ENCODE measurements at regions not wholly inside any gene's neighbourhood (a gene's known extent, or its start where the extent isn't known, plus 50 kb on each side); places are given as distances from the start of the nearest gene placed in this dataset.

GRCh38 chr5:58224661-58225060 lies 235.2 kb downstream of the PLK2 start:
- TF ChIP-seq, protein P1, sequence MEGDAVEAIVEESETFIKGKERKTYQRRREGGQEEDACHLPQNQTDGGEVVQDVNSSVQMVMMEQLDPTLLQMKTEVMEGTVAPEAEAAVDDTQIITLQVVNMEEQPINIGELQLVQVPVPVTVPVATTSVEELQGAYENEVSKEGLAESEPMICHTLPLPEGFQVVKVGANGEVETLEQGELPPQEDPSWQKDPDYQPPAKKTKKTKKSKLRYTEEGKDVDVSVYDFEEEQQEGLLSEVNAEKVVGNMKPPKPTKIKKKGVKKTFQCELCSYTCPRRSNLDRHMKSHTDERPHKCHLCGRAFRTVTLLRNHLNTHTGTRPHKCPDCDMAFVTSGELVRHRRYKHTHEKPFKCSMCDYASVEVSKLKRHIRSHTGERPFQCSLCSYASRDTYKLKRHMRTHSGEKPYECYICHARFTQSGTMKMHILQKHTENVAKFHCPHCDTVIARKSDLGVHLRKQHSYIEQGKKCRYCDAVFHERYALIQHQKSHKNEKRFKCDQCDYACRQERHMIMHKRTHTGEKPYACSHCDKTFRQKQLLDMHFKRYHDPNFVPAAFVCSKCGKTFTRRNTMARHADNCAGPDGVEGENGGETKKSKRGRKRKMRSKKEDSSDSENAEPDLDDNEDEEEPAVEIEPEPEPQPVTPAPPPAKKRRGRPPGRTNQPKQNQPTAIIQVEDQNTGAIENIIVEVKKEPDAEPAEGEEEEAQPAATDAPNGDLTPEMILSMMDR (IDR thresholded peaks at IDR 0.05; ENCODE audit: borderline replicate concordance, extremely low read depth, low read length, poor library complexity, severe bottlenecking): no peak
- TF ChIP-seq EZH2 (IDR thresholded peaks at IDR 0.05; ENCODE audit: borderline replicate concordance, low read depth, low read length, severe bottlenecking): no peak
